Astrocyte (in vitro differentiated cells and primary cell): ENCODE measurements at regions not wholly inside any gene's neighbourhood (a gene's known extent, or its start where the extent isn't known, plus 50 kb on each side); places are given as distances from the start of the nearest gene placed in this dataset.

Experiments
- CTCF ChIP-seq: IDR thresholded peaks from 2 replicates; pipeline ENCODE4 v1.5.1; 2011; ENCODE audit warnings: low read depth, mild to moderate bottlenecking, inconsistent platforms, low read length, moderate library complexity; ENCODE audit not compliant: insufficient read depth
- EZH2 ChIP-seq: IDR thresholded peaks from 2 replicates; pipeline ENCODE4 v1.6.1; 2012; ENCODE audit warnings: mild to moderate bottlenecking, low read length, inconsistent platforms; ENCODE audit not compliant: insufficient read depth

GRCh38 chr1:71294178-71294577 is 213.3 kb upstream of the ZRANB2 start:
- TF ChIP-seq CTCF (no peak), EZH2 (no peak)
